CD4-positive, alpha-beta T cell (primary cell): ENCODE measurements at regions not wholly inside any gene's neighbourhood (a gene's known extent, or its start where the extent isn't known, plus 50 kb on each side); places are given as distances from the start of the nearest gene placed in this dataset.

Experiments
- ATAC-seq: fragments of 200-7000 bp; cut with Tn5 transposase; one replicate; pipeline ENCODE4 v1.10.0; 2022; ENCODE audit warnings: mild to moderate bottlenecking; ENCODE audit not compliant: poor library complexity
- CTCF ChIA-PET: fragments of 350-600 bp; sonication (Branson Sonifier 250); formaldehyde crosslinking; loops from one replicate; lab custom pipeline; 2021; ENCODE audit warnings: antibody characterized with exemption, inconsistent platforms; lab: Charles Lee
- POLR2A ChIA-PET: fragments of 350-600 bp; sonication (Branson Sonifier 250); formaldehyde crosslinking; loops from one replicate; lab custom pipeline; 2021; ENCODE audit warnings: antibody characterized with exemption, inconsistent platforms; lab: Charles Lee
- DNase-seq, 14 experiments: peaks; one replicate each; pipeline ENCODE4 v3.0.0-alpha.2; 2013 to 2020; ENCODE audit warnings: mixed read lengths in 2 of 14
- H3K27ac ChIP-seq, 2 donors: one replicate each; pipeline versions ENCODE4 v1.5.1 to v1.7.0; 2013; ENCODE audit warnings: low read length in 2 of 2, low read depth in 1 of 2, mild to moderate bottlenecking in 1 of 2
- H3K27me3 ChIP-seq, 2 experiments: 1 replicate in 1 of 2; 2 replicates in 1 of 2; pipeline versions ENCODE4 v1.6.1 to v1.7.0; 2013; ENCODE audit warnings: low read length in 2 of 2, control low read depth in 1 of 2, mild to moderate bottlenecking in 1 of 2, moderate library complexity in 1 of 2; ENCODE audit not compliant: insufficient read depth in 2 of 2, control insufficient read depth in 1 of 2
- H3K36me3 ChIP-seq: one replicate; pipeline ENCODE4 v1.6.1; 2013; ENCODE audit warnings: low read length, control low read depth; ENCODE audit not compliant: insufficient read depth
- H3K4me1 ChIP-seq: one replicate; pipeline ENCODE4 v1.6.1; 2013; ENCODE audit warnings: low read length, control low read depth; ENCODE audit not compliant: insufficient read depth
- H3K4me3 ChIP-seq: one replicate; pipeline ENCODE4 v1.5.1; 2013; ENCODE audit warnings: mild to moderate bottlenecking, low read length, moderate library complexity
- H3K9me3 ChIP-seq, 2 experiments: 1 replicate in 1 of 2; 2 replicates in 1 of 2; pipeline versions ENCODE4 v1.6.1 to v1.7.0; 2013; ENCODE audit warnings: low read length in 2 of 2, mild to moderate bottlenecking in 2 of 2, control low read depth in 1 of 2, moderate library complexity in 1 of 2; ENCODE audit not compliant: control insufficient read depth in 1 of 2, insufficient read depth in 1 of 2
- H3K27ac Mint-ChIP-seq: one replicate; pipeline ENCODE4 v1.8.0; 2020; ENCODE audit warnings: mixed read lengths
- H3K27me3 Mint-ChIP-seq: one replicate; pipeline ENCODE4 v1.8.0; 2021; ENCODE audit warnings: mixed read lengths
- H3K36me3 Mint-ChIP-seq: one replicate; pipeline ENCODE4 v1.8.0; 2021; ENCODE audit warnings: low read depth, mixed read lengths
- H3K4me1 Mint-ChIP-seq: one replicate; pipeline ENCODE4 v1.8.0; 2021; ENCODE audit warnings: low read depth, mixed read lengths
- H3K4me3 Mint-ChIP-seq: one replicate; pipeline ENCODE4 v1.8.0; 2020; ENCODE audit warnings: mild to moderate bottlenecking, mixed read lengths
- H3K9me3 Mint-ChIP-seq: one replicate; pipeline ENCODE4 v1.8.0; 2020; ENCODE audit warnings: mixed read lengths
- CTCF ChIP-seq: fragments of 200-600 bp; IDR thresholded peaks from one replicate; pipeline ENCODE4 v1.8.0; 2022; ENCODE audit warnings: antibody characterized with exemption, mild to moderate bottlenecking
- intact Hi-C, 2 experiments: fragments of 100-400 bp; cut with DNase I in 1 of 2; cut with micrococcal nuclease in 1 of 2; formaldehyde crosslinking; loops; one replicate each; pipeline versions ENCODE4 v1.15.1 to v1.9.0; 2023 to 2025; cut with DNase I, micrococcal nuclease

- H3K9me3 ChIP-seq, result no peaks in the 10 kb centered on the region
- H3K36me3 ChIP-seq, result no peaks in the 10 kb centered on the region
- peaks cover 14% of the 10 kb centered on the region for H3K4me1 ChIP-seq
- no peaks in the 10 kb centered on the region for H3K27me3 ChIP-seq
- peaks cover 16% of the 10 kb centered on the region for H3K4me1 Mint-ChIP-seq
- no peak overlapping the region for H3K4me3 Mint-ChIP-seq
- DNase-seq, result no peak
- POLR2A ChIA-PET, result no interaction called here
- TF ChIP-seq CTCF, result no peak
- no peak overlapping the region for H3K27ac Mint-ChIP-seq
- H3K9me3 Mint-ChIP-seq, result no peaks in the 10 kb centered on the region
- no peak for ATAC-seq
- no peak overlapping the region for H3K27ac ChIP-seq
- no peaks in the 10 kb centered on the region for H3K36me3 Mint-ChIP-seq
- H3K4me3 ChIP-seq, result no peak overlapping the region
- intact Hi-C loops, result no loop called here
- CTCF ChIA-PET, result no interaction called here
- H3K27me3 Mint-ChIP-seq, result no peaks in the 10 kb centered on the region
Measured at GRCh38 chr2:9763356-9764152, 79.7 kb upstream of the TAF1B start.

DNA sequence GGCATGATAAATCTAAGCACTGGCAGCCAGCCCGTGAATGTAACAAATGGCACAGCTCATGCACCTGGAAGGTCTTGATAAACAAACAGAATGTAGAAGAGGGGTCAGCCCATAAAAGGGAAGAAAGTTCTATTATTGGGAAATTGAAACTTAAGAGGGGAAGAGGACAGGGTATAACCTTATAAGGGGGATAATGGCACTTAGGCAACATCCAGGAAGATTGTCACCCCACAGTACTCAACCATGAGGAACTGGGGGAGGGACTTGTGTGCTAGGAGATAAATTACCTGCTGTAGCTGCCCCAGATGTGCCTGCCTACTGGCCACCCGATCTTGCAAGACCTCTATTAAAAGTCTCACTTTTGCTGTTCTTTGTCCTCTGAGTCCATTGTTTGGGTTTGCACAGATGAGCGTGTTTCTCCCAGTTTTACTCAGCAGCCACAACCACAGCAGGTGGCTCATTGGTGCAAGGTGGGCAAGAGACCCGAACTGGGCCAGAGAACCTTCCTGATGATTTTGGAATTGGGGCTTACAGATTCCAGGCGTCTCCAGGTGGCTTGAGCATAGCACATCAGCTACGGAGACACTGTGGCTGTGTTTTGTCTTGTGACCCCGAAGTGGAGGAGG, 79.0 kb upstream of the TAF1B start:
- ATAC-seq (no peak), DNase-seq (no peak)
- CTCF ChIA-PET, result no interaction called here
- no peaks in the 10 kb centered on the region for H3K36me3 ChIP-seq
- POLR2A ChIA-PET, result no interaction called here
- H3K27ac ChIP-seq, result no peak overlapping the region
- no peak for TF ChIP-seq CTCF
- H3K4me3 Mint-ChIP-seq, result no peak overlapping the region
- H3K36me3 Mint-ChIP-seq, result no peaks in the 10 kb centered on the region
- no peak overlapping the region for H3K27ac Mint-ChIP-seq
- peaks cover 16% of the 10 kb centered on the region for H3K4me1 Mint-ChIP-seq
- intact Hi-C loops, result no loop called here
- H3K4me3 ChIP-seq, result no peak overlapping the region
- H3K4me1 ChIP-seq, result peaks cover 15% of the 10 kb centered on the region
- no peaks in the 10 kb centered on the region for H3K27me3 Mint-ChIP-seq
- H3K9me3 ChIP-seq, result no peaks in the 10 kb centered on the region
- H3K9me3 Mint-ChIP-seq, result no peaks in the 10 kb centered on the region
- no peaks in the 10 kb centered on the region for H3K27me3 ChIP-seq

DNA sequence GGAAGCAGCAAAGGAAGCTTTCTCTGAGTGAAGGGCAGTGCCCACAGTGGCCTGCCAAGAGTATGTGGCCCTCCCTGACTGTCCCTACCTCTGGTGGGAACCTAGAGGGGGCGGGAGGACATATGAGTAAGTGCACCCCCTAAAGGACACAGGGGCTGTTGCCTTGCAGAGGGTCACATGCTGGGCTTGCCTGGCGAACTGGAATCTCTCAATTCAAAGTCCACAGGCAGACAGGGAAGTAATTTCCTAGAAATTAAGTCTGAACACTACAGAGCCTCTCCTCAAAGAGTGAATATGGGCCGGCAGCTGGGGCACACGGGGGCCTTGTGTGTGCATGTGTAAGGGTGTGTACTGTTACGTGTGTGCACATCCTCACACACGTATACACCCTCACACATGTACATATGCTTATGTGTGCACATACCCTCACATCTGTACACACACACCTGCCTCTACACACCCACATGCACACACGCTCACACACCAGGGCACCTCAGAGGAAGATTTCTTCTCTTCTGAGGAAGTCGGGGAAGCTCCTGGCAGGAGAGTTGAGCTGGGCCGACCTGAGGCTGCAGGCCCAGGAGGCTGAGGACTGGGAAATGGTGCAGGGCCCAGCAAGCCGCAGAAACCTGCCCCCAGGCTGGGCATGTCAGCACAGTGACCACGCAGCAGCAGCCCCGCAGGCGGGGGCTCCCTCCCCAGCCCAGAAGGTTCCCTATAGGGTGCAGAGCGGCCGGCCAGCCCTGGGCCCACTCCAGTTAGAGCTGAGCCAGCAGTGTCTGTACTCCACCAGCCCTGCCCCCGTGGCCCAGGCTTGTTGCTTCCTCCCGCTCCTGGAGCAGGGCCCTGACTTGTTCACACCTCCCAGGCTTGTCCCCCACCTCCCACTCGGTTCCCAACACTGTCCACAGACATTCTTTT, 77.4 kb upstream of the TAF1B start:
- Histone ChIP-seq H3K4me1 (peaks cover 22% of the 10 kb centered on the region), H3K27me3 (no peaks in the 10 kb centered on the region), H3K36me3 (no peaks in the 10 kb centered on the region), H3K4me3 (no peak overlapping the region), H3K9me3 (no peaks in the 10 kb centered on the region), H3K27ac (no peak overlapping the region)
- TF ChIP-seq CTCF, result no peak
- ATAC-seq (no peak), DNase-seq (no peak)
- H3K4me1 Mint-ChIP-seq, result peaks cover 9% of the 10 kb centered on the region
- intact Hi-C loops, result no loop called here
- H3K27me3 Mint-ChIP-seq, result no peaks in the 10 kb centered on the region
- H3K4me3 Mint-ChIP-seq, result no peak overlapping the region
- no peaks in the 10 kb centered on the region for H3K9me3 Mint-ChIP-seq
- H3K27ac Mint-ChIP-seq, result no peak overlapping the region
- CTCF ChIA-PET, result no interaction called here
- no peaks in the 10 kb centered on the region for H3K36me3 Mint-ChIP-seq
- POLR2A ChIA-PET, result no interaction called here
